NB4 (cell line): ENCODE measurements at regions not wholly inside any gene's neighbourhood (a gene's known extent, or its start where the extent isn't known, plus 50 kb on each side); places are given as distances from the start of the nearest gene placed in this dataset.
"Not testable (repeated sequence)": the region's sequence is repeated elsewhere in the genome, so short reads cannot be mapped to it uniquely, and the experiment has no call there.

Experiments
- DNase-seq: peaks from one replicate; pipeline ENCODE4 v3.0.0; 2010; ENCODE audit warnings: low read depth
- H3K4me3 ChIP-seq: one replicate; pipeline ENCODE4 v1.5.1; 2011; ENCODE audit warnings: mild to moderate bottlenecking, low read depth, low read length, moderate library complexity
- CTCF ChIP-seq: IDR thresholded peaks from one replicate; pipeline ENCODE4 v1.5.1; 2012; ENCODE audit warnings: low read depth, low read length
- MAX ChIP-seq: IDR thresholded peaks from 2 replicates; pipeline ENCODE4 v1.6.1; 2011; ENCODE audit warnings: low read depth, low read length
- MYC ChIP-seq: IDR thresholded peaks from 2 replicates; pipeline ENCODE4 v1.6.1; 2011; ENCODE audit warnings: low read depth, low read length
- POLR2A ChIP-seq: IDR thresholded peaks from 2 replicates; pipeline ENCODE4 v1.6.1; 2011; ENCODE audit warnings: mild to moderate bottlenecking; ENCODE audit not compliant: insufficient read length; ENCODE audit errors: extremely low read depth

- H3K4me3 ChIP-seq, result no peak overlapping the region
- TF ChIP-seq MYC (no peak), POLR2A (no peak), MAX (no peak), CTCF (no peak)
- no peak for DNase-seq
These were observed 77.0 kb downstream of the CAMK2N1 start for GRCh38 chr1:20409012-20409411.

- DNase-seq, result not testable (repeated sequence)
These were observed 77.8 kb downstream of the CAMK2N1 start for GRCh38 chr1:20408133-20408650.

GRCh38 chr1:20405893-20406604 is 80.0 kb downstream of the CAMK2N1 start:
- no peak overlapping the region for H3K4me3 ChIP-seq
- TF ChIP-seq POLR2A (no peak), MYC (no peak), CTCF (no peak), MAX (no peak)
- DNase-seq, result no peak

More at GRCh38 chr1:20408133-20408650, 77.8 kb downstream of the CAMK2N1 start:
- H3K4me3 ChIP-seq, result not testable (repeated sequence)

GRCh38 chr1:20405051-20405754 is 80.8 kb downstream of the CAMK2N1 start:
- no peak for DNase-seq
- H3K4me3 ChIP-seq, result no peak overlapping the region
- TF ChIP-seq MYC (no peak), POLR2A (no peak), MAX (no peak), CTCF (no peak)
